HEK293T (cell line): ENCODE measurements at regions not wholly inside any gene's neighbourhood (a gene's known extent, or its start where the extent isn't known, plus 50 kb on each side); places are given as distances from the start of the nearest gene placed in this dataset.

Experiments
- ELF4 ChIP-seq: fragments of 450-650 bp; IDR thresholded peaks from 2 replicates; pipeline ENCODE4 v1.6.1; 2017; ENCODE audit warnings: antibody characterized with exemption
- FOXM1 ChIP-seq: fragments of 450-650 bp; IDR thresholded peaks from 2 replicates; pipeline ENCODE4 v1.6.1; 2017; ENCODE audit warnings: mild to moderate bottlenecking, borderline replicate concordance
- HDGF ChIP-seq: fragments of 450-650 bp; IDR thresholded peaks from 2 replicates; pipeline ENCODE4 v1.6.1; 2017; ENCODE audit warnings: antibody characterized with exemption, borderline replicate concordance
- SP1 ChIP-seq: fragments of 450-650 bp; IDR thresholded peaks from 2 replicates; pipeline ENCODE4 v1.6.1; 2017
- SUZ12 ChIP-seq: fragments of 450-650 bp; IDR thresholded peaks from 2 replicates; pipeline ENCODE4 v1.6.1; 2016; ENCODE audit warnings: mild to moderate bottlenecking

GRCh38 chr5:88967633-88968585 lies 84.9 kb upstream of the MEF2C start:
- TF ChIP-seq FOXM1 (no peak), SUZ12 (no peak), SP1 (no peak), HDGF (no peak), ELF4 (0 out of 2 replicates have a peak, but pooled peaks have one; percentile 21)
